Keratinocyte (primary cell): ENCODE measurements at regions not wholly inside any gene's neighbourhood (a gene's known extent, or its start where the extent isn't known, plus 50 kb on each side); places are given as distances from the start of the nearest gene placed in this dataset.

Experiments
- DNase-seq: peaks from one replicate; pipeline ENCODE4 v3.0.0-alpha.2; 2011; ENCODE audit warnings: low read depth, missing footprints, low spot score
- FAIRE-seq: peaks from 2 replicates; lab custom pipeline; 2011; peaks lifted over from hg19 to GRCh38; lab: Jason Lieb, UNC
- H2AFZ ChIP-seq: 2 replicates; pipeline ENCODE4 v1.6.0; 2012; ENCODE audit warnings: low read length, control low read depth, inconsistent platforms; ENCODE audit not compliant: control insufficient read depth
- H3K27ac ChIP-seq: 2 replicates; pipeline ENCODE4 v1.5.1; 2011; ENCODE audit warnings: low read length; ENCODE audit not compliant: control insufficient read depth, insufficient read depth
- H3K27me3 ChIP-seq: 3 replicates; pipeline ENCODE4 v1.6.0; 2011; ENCODE audit warnings: low read length; ENCODE audit not compliant: control insufficient read depth, insufficient read depth; ENCODE audit errors: extremely low read depth
- H3K36me3 ChIP-seq, 2 experiments: 2 replicates in 1 of 2; 3 replicates in 1 of 2; pipeline ENCODE4 v1.5.1; 2011; ENCODE audit warnings: low read length in 2 of 2, mild to moderate bottlenecking in 1 of 2; ENCODE audit not compliant: control insufficient read depth in 2 of 2, insufficient read depth in 2 of 2; ENCODE audit errors: extremely low read depth in 1 of 2
- H3K4me1 ChIP-seq: 3 replicates; pipeline ENCODE4 v1.5.1; 2011; ENCODE audit warnings: low read length; ENCODE audit not compliant: control insufficient read depth, insufficient read depth; ENCODE audit errors: extremely low read depth
- H3K4me2 ChIP-seq: 3 replicates; pipeline ENCODE4 v1.6.0; 2011; ENCODE audit warnings: low read depth, low read length; ENCODE audit not compliant: control insufficient read depth, insufficient read depth; ENCODE audit errors: extremely low read depth
- H3K4me3 ChIP-seq, 3 experiments: fragments of 200-600 bp in 1 of 3; sonication (generic) in 1 of 3; 2 replicates in 2 of 3; 3 replicates in 1 of 3; pipeline ENCODE4 v1.5.1; 2011 to 2016; ENCODE audit warnings: low read length in 3 of 3, mild to moderate bottlenecking in 3 of 3, control low read depth in 2 of 3, inconsistent platforms in 1 of 3, low read depth in 1 of 3, mixed read lengths in 1 of 3, mixed run types in 1 of 3, moderate library complexity in 1 of 3; ENCODE audit not compliant: control insufficient read depth in 2 of 3, insufficient read depth in 2 of 3; ENCODE audit errors: extremely low read depth in 1 of 3
- H3K79me2 ChIP-seq: 2 replicates; pipeline ENCODE4 v1.6.0; 2012; ENCODE audit warnings: low read length; ENCODE audit not compliant: control insufficient read depth, insufficient read depth
- H3K9ac ChIP-seq: 3 replicates; pipeline ENCODE4 v1.6.0; 2011; ENCODE audit warnings: low read length; ENCODE audit not compliant: control insufficient read depth, insufficient read depth; ENCODE audit errors: extremely low read depth
- H3K9me1 ChIP-seq: 3 replicates; pipeline ENCODE4 v1.6.0; 2011; ENCODE audit warnings: low read length; ENCODE audit not compliant: control insufficient read depth, insufficient read depth; ENCODE audit errors: extremely low read depth
- H3K9me3 ChIP-seq: 2 replicates; pipeline ENCODE4 v1.5.1; 2012; ENCODE audit warnings: low read depth, low read length; ENCODE audit not compliant: control insufficient read depth
- H4K20me1 ChIP-seq: 3 replicates; pipeline ENCODE4 v1.6.0; 2011; ENCODE audit warnings: low read length; ENCODE audit not compliant: control insufficient read depth, insufficient read depth; ENCODE audit errors: extremely low read depth
- EZH2 ChIP-seq: IDR thresholded peaks from one replicate; pipeline ENCODE4 v1.6.1; 2012; ENCODE audit warnings: inconsistent platforms, mild to moderate bottlenecking, low read length, moderate library complexity
- dilution Hi-C: fragments of 300-500 bp; cut with MboI; formaldehyde crosslinking; loops from one replicate; pipeline ENCODE4 v1.7.0; 2020; ENCODE audit warnings: low sequenced_read_pairs; ENCODE audit not compliant: extremely low pct_ligation_motif_present
- TF ChIP-seq, protein P1 (sequence below), 3 experiments: IDR thresholded peaks in 1 of 3; conservative IDR thresholded peaks in 1 of 3; optimal IDR thresholded peaks in 1 of 3; 2 replicates in 2 of 3; 3 replicates in 1 of 3; pipeline versions ENCODE3 to v1.5.1; 2011; ENCODE audit warnings: low read length in 3 of 3, mild to moderate bottlenecking in 3 of 3, moderate library complexity in 2 of 3, control low read depth in 1 of 3, inconsistent platforms in 1 of 3; ENCODE audit not compliant: insufficient read depth in 2 of 3; ENCODE audit errors: extremely low read depth in 1 of 3

DNA sequence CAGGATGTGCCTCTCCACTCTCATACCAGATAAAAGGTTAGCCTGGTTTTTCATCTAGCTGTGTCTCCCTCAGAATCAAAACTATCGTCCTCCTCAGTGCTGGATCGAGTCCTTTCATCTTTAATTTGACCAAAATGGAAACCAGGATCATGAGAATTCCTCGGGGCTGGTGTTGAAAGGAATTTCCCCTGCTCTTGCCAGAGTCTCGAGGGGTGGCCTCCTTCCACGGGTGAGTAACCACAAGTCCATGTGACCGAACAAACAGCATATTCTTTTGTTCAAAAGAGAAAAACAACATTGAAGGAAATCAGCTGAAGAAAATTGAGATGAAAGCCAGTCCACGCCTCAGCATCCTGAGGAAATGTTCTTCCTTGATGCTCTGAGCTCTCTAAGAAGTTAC is 165.9 kb upstream of the CDYL start:
- FAIRE-seq (no peak), DNase-seq (no peak)
- Histone ChIP-seq H3K9ac (no peak overlapping the region), H3K27ac (no peak overlapping the region), H3K4me3 (no peak overlapping the region), H3K4me1 (peaks cover 10% of the 10 kb centered on the region), H3K9me3 (no peaks in the 10 kb centered on the region), H3K79me2 (no peaks in the 10 kb centered on the region), H3K4me2 (no peak overlapping the region), H4K20me1 (no peaks in the 10 kb centered on the region), H3K27me3 (no peaks in the 10 kb centered on the region), H3K36me3 (no peaks in the 10 kb centered on the region), H3K9me1 (no peaks in the 10 kb centered on the region), H2AFZ (no peak overlapping the region)
- TF ChIP-seq, protein P1, sequence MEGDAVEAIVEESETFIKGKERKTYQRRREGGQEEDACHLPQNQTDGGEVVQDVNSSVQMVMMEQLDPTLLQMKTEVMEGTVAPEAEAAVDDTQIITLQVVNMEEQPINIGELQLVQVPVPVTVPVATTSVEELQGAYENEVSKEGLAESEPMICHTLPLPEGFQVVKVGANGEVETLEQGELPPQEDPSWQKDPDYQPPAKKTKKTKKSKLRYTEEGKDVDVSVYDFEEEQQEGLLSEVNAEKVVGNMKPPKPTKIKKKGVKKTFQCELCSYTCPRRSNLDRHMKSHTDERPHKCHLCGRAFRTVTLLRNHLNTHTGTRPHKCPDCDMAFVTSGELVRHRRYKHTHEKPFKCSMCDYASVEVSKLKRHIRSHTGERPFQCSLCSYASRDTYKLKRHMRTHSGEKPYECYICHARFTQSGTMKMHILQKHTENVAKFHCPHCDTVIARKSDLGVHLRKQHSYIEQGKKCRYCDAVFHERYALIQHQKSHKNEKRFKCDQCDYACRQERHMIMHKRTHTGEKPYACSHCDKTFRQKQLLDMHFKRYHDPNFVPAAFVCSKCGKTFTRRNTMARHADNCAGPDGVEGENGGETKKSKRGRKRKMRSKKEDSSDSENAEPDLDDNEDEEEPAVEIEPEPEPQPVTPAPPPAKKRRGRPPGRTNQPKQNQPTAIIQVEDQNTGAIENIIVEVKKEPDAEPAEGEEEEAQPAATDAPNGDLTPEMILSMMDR (optimal IDR thresholded peaks at IDR 0.05 in 1 of 3, IDR thresholded peaks at IDR 0.05 in 1 of 3, conservative IDR thresholded peaks at IDR 0.05 in 1 of 3; ENCODE audit: extremely low read depth in 1 of 3, insufficient read depth in 2 of 3, low read length in 3 of 3): no peak
- TF ChIP-seq EZH2: no peak
- dilution Hi-C loops: no loop called here

DNA sequence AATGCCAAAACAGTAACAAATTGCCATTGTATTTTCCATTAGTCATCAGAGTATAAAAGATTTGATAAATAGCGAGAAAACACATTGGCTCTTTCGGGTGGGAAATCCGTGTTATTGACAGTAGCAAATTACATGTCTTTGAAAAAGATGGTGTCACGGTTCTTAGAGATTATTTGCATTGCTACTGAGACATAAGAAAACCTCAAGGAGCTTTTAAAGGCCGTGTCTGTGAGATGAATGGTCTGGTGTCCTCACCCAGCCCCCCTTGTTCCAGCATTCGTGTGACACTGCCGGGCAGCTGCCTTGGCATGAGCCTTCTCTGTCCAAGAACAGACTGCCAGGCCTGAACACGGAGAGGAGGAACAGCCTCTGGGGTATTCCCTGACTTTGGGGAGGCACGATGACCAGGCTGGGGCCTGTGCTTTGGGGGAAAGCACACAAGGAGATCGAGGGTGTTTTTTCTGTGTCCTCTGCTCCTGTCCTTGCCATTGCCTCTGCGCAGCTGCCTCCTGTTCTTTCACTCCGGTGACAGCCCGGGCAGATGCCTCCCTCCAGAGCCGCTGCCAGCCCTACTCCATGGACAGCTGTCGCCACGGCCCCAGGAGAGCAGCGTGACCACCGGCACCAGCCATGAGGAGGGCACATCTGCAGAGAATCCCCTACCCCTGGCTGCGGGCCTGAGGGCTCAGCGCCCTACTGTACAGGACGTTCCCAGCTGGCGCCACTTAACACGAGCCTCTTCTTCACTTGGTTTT is 167.7 kb upstream of the CDYL start:
- Histone ChIP-seq H3K27ac (no peak overlapping the region), H3K79me2 (no peaks in the 10 kb centered on the region), H3K27me3 (no peaks in the 10 kb centered on the region), H2AFZ (no peak overlapping the region), H3K9me3 (no peaks in the 10 kb centered on the region), H3K4me2 (no peak overlapping the region), H3K4me1 (peaks cover 14% of the 10 kb centered on the region), H3K9me1 (no peaks in the 10 kb centered on the region), H3K9ac (no peak overlapping the region), H3K36me3 (no peaks in the 10 kb centered on the region), H4K20me1 (no peaks in the 10 kb centered on the region), H3K4me3 (no peak overlapping the region)
- FAIRE-seq (no peak), DNase-seq (no peak)
- no peak for TF ChIP-seq EZH2
- TF ChIP-seq, protein P1 (optimal IDR thresholded peaks at IDR 0.05 in 1 of 3, IDR thresholded peaks at IDR 0.05 in 1 of 3, conservative IDR thresholded peaks at IDR 0.05 in 1 of 3; ENCODE audit: extremely low read depth in 1 of 3, insufficient read depth in 2 of 3, low read length in 3 of 3): no peak
- dilution Hi-C loops: no loop called here
